Neural crest cell (in vitro differentiated cells): ENCODE measurements at regions not wholly inside any gene's neighbourhood (a gene's known extent, or its start where the extent isn't known, plus 50 kb on each side); places are given as distances from the start of the nearest gene placed in this dataset.
"Not testable (repeated sequence)": the region's sequence is repeated elsewhere in the genome, so short reads cannot be mapped to it uniquely, and the experiment has no call there.

ENCODE experiments used
- DNase-seq: peaks from one replicate; pipeline ENCODE4 v3.0.0; 2021; ENCODE audit warnings: low read depth, mixed read lengths, low spot score
- H3K27ac Mint-ChIP-seq: one replicate; pipeline ENCODE4 v1.8.0; 2021; ENCODE audit warnings: mild to moderate bottlenecking, mixed read lengths; ENCODE audit not compliant: unreplicated experiment
- H3K27me3 Mint-ChIP-seq: 2 replicates; pipeline ENCODE4 v1.8.0; 2021; ENCODE audit warnings: low read depth, mild to moderate bottlenecking, mixed read lengths
- H3K36me3 Mint-ChIP-seq: 2 replicates; pipeline ENCODE4 v1.8.0; 2021; ENCODE audit warnings: low read depth, mild to moderate bottlenecking, mixed read lengths
- H3K4me1 Mint-ChIP-seq: 2 replicates; pipeline ENCODE4 v1.8.0; 2021; ENCODE audit warnings: mixed read lengths
- H3K4me3 Mint-ChIP-seq: one replicate; pipeline ENCODE4 v1.8.0; 2021; ENCODE audit warnings: mild to moderate bottlenecking, mixed read lengths
- H3K9me3 Mint-ChIP-seq: 2 replicates; pipeline ENCODE4 v1.8.0; 2021; ENCODE audit warnings: mixed read lengths
- CTCF ChIP-seq: fragments of 200-600 bp; sonication (generic); conservative IDR thresholded peaks from 2 replicates; pipeline ENCODE4 v1.5.0; 2021; ENCODE audit warnings: antibody characterized with exemption, mild to moderate bottlenecking

- TF ChIP-seq CTCF, result no peak
- no peak for DNase-seq
- Mint-ChIP-seq H3K27ac (no peak overlapping the region), H3K9me3 (peaks cover 10% of the 10 kb centered on the region), H3K36me3 (no peaks in the 10 kb centered on the region), H3K4me3 (no peak overlapping the region), H3K27me3 (no peaks in the 10 kb centered on the region), H3K4me1 (no peaks in the 10 kb centered on the region)
Observed at GRCh38 chr16:21339941-21340340, 61.9 kb upstream of the CRYM start.

- Mint-ChIP-seq H3K9me3 (peaks cover 12% of the 10 kb centered on the region), H3K4me1 (no peaks in the 10 kb centered on the region), H3K4me3 (no peak overlapping the region), H3K36me3 (no peaks in the 10 kb centered on the region), H3K27me3 (no peaks in the 10 kb centered on the region), H3K27ac (no peak overlapping the region)
- DNase-seq, result no peak
- TF ChIP-seq CTCF, result no peak
Observed at GRCh38 chr16:21339269-21339641, 61.2 kb upstream of the CRYM start.

- Mint-ChIP-seq H3K9me3 (peaks cover 12% of the 10 kb centered on the region), H3K27me3 (peaks cover under 1% of the 10 kb centered on the region), H3K4me3 (no peak overlapping the region), H3K36me3 (no peaks in the 10 kb centered on the region), H3K4me1 (no peaks in the 10 kb centered on the region), H3K27ac (no peak overlapping the region)
- no peak for DNase-seq
- TF ChIP-seq CTCF, result no peak
Observed at GRCh38 chr16:21338537-21339268, 60.6 kb upstream of the CRYM start.

- Mint-ChIP-seq H3K9me3 (peaks cover 15% of the 10 kb centered on the region), H3K27me3 (peaks cover 18% of the 10 kb centered on the region), H3K4me3 (no peak overlapping the region), H3K36me3 (no peaks in the 10 kb centered on the region), H3K4me1 (no peaks in the 10 kb centered on the region), H3K27ac (no peak overlapping the region)
- no peak for TF ChIP-seq CTCF
- DNase-seq, result no peak
Observed at GRCh38 chr16:21336231-21336630, 58.1 kb upstream of the CRYM start.

GRCh38 chr16:21334188-21335146 is 56.4 kb upstream of the CRYM start:
- H3K36me3 Mint-ChIP-seq, DNase-seq, H3K4me3 Mint-ChIP-seq, H3K27ac Mint-ChIP-seq, H3K4me1 Mint-ChIP-seq: not testable (repeated sequence)
- Mint-ChIP-seq H3K9me3 (peaks cover 15% of the 10 kb centered on the region), H3K27me3 (peaks cover 26% of the 10 kb centered on the region)

GRCh38 chr16:21333683-21334082 is 55.6 kb upstream of the CRYM start:
- not testable (repeated sequence) for H3K4me1 Mint-ChIP-seq, H3K36me3 Mint-ChIP-seq, H3K4me3 Mint-ChIP-seq, H3K27ac Mint-ChIP-seq, DNase-seq
- peaks cover 27% of the 10 kb centered on the region for H3K27me3 Mint-ChIP-seq
- peaks cover 15% of the 10 kb centered on the region for H3K9me3 Mint-ChIP-seq
